Tibial nerve (tissue), 3 donors: ENCODE measurements at regions not wholly inside any gene's neighbourhood (a gene's known extent, or its start where the extent isn't known, plus 50 kb on each side); places are given as distances from the start of the nearest gene placed in this dataset.

ENCODE experiments used
- POLR2A ChIP-seq, 2 donors: fragments of 450-650 bp; IDR thresholded peaks; one replicate each; pipeline ENCODE4 v1.6.1; 2017; ENCODE audit warnings: antibody characterized with exemption in 2 of 2, mild to moderate bottlenecking in 2 of 2, moderate library complexity in 2 of 2
- TF ChIP-seq, protein P1 (sequence below), 5 experiments: fragments of 200-600 bp in 3 of 5; fragments of 450-650 bp in 2 of 5; sonication (generic) in 3 of 5; IDR thresholded peaks; one replicate each; pipeline ENCODE4 v1.5.1; 2016 to 2019; ENCODE audit warnings: antibody characterized with exemption in 5 of 5, mild to moderate bottlenecking in 3 of 5, moderate library complexity in 2 of 5

DNA sequence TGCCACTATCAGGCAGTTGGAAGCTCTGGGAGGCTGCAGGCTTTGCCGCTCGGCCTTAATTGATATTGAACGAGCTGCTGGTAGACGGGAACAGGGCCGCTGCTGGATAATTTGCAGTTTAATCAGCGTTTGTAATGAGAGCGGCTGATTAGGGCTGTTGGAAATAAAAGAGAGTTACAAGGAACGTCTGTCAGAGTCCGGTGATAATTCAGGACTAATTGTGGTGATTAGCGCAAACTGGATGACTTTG is 68.2 kb upstream of the TBCA start:
- TF ChIP-seq POLR2A (IDR thresholded peaks at IDR 0.05) = no peak
- TF ChIP-seq, protein P1, sequence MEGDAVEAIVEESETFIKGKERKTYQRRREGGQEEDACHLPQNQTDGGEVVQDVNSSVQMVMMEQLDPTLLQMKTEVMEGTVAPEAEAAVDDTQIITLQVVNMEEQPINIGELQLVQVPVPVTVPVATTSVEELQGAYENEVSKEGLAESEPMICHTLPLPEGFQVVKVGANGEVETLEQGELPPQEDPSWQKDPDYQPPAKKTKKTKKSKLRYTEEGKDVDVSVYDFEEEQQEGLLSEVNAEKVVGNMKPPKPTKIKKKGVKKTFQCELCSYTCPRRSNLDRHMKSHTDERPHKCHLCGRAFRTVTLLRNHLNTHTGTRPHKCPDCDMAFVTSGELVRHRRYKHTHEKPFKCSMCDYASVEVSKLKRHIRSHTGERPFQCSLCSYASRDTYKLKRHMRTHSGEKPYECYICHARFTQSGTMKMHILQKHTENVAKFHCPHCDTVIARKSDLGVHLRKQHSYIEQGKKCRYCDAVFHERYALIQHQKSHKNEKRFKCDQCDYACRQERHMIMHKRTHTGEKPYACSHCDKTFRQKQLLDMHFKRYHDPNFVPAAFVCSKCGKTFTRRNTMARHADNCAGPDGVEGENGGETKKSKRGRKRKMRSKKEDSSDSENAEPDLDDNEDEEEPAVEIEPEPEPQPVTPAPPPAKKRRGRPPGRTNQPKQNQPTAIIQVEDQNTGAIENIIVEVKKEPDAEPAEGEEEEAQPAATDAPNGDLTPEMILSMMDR (IDR thresholded peaks at IDR 0.05) = no peak
